ENCODE measurements at regions not wholly inside any gene's neighbourhood (a gene's known extent, or its start where the extent isn't known, plus 50 kb on each side); places are given as distances from the start of the nearest gene placed in this dataset.

DNA sequence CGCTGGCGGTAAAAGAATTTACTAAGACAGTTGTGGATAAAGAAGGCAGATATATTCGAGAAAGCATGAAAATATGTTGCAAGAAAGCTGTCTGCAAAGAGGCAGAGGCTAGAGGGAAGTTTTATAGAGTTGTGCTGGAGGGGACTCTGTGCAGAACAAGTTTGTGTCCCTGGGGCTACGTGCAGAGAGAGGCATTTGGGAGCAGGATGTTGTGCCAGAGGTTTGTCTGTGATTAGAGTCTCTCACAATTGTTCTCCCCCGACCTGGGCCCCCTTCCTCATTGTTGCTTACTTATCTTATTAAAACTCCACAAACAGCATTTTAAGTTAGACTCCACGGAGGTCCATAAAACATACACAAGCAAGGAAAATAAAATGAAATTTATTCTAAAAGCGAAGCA is 831.3 kb downstream of the NLGN4X start:
- Histone ChIP-seq H3K4me3 (no peak overlapping the region), H3K27ac (no peak overlapping the region), H3K9me3 (no peaks in the 10 kb centered on the region), H3K27me3 (replicated peaks; ENCODE audit: insufficient read depth) (no peaks in the 10 kb centered on the region), H3K36me3 (no peaks in the 10 kb centered on the region), H3K4me1 (replicated peaks) (no peaks in the 10 kb centered on the region)
- DNase-seq (ENCODE audit: low spot score) = no peak
- intact Hi-C loops (cut with DNase I) = no loop called here
- WGBS = 41% methylated on average over 7 of the region's 7 CpGs
- TF ChIP-seq POLR2A (IDR thresholded peaks at IDR 0.05) (no peak), POLR2AphosphoS5 (IDR thresholded peaks at IDR 0.05) (no peak)
- TF ChIP-seq, protein P1, sequence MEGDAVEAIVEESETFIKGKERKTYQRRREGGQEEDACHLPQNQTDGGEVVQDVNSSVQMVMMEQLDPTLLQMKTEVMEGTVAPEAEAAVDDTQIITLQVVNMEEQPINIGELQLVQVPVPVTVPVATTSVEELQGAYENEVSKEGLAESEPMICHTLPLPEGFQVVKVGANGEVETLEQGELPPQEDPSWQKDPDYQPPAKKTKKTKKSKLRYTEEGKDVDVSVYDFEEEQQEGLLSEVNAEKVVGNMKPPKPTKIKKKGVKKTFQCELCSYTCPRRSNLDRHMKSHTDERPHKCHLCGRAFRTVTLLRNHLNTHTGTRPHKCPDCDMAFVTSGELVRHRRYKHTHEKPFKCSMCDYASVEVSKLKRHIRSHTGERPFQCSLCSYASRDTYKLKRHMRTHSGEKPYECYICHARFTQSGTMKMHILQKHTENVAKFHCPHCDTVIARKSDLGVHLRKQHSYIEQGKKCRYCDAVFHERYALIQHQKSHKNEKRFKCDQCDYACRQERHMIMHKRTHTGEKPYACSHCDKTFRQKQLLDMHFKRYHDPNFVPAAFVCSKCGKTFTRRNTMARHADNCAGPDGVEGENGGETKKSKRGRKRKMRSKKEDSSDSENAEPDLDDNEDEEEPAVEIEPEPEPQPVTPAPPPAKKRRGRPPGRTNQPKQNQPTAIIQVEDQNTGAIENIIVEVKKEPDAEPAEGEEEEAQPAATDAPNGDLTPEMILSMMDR (IDR thresholded peaks at IDR 0.05) = no peak

DNA sequence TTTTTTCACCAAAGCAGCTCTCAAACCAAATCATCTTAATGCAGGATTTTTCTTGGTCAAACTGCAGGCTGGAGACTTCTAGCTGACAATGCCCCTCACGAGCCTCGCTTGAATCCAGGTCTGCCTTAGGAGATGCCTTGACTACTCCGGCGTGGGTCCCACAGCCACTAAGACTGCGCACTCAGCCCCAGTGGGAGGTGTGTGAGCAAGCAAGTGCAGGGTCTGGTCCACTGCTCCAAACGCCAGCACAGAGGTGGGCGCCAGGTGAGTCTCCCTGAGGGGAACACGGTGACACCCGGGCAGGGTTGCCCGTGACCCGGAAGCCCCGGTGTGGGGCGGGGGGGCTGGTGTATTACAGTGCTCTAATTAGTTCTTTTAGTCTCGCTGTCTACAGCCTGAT is 838.3 kb downstream of the NLGN4X start:
- no peaks in the 10 kb centered on the region for H3K9me3 ChIP-seq
- no peak overlapping the region for H3K4me3 ChIP-seq
- TF ChIP-seq, protein P1 (IDR thresholded peaks at IDR 0.05) = no peak
- TF ChIP-seq POLR2A (IDR thresholded peaks at IDR 0.05) = no peak
- no peak for TF ChIP-seq POLR2AphosphoS5 (IDR thresholded peaks at IDR 0.05)
- H3K27ac ChIP-seq = no peak overlapping the region
- H3K4me1 ChIP-seq (replicated peaks) = no peaks in the 10 kb centered on the region
- no peaks in the 10 kb centered on the region for H3K36me3 ChIP-seq
- 89% methylated on average over 10 of the region's 14 CpGs for WGBS
- DNase-seq (ENCODE audit: low spot score) = no peak
- intact Hi-C loops (cut with DNase I) = no loop called here
- no peaks in the 10 kb centered on the region for H3K27me3 ChIP-seq (replicated peaks; ENCODE audit: insufficient read depth)

DNA sequence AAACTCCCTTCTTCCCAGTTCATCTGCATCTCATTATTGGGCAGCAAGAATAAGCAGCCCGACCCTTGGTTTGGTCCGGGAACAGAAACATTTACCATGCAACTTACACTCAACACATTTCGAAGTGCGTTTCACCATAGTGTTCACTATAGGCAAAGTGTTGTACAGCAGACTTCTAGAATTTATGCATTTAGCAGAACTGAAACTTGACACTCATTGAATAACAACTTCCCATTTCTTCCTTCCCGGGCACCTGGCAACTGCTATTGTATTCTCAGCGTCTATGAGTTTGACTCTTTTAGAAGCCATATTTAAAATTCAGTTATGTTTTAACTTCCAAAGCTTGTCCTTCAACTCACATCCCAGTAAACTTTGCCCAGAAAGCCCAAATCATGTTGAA is 840.6 kb downstream of the NLGN4X start:
- TF ChIP-seq, protein P1 (IDR thresholded peaks at IDR 0.05) = no peak
- no peak for TF ChIP-seq POLR2AphosphoS5 (IDR thresholded peaks at IDR 0.05)
- TF ChIP-seq POLR2A (IDR thresholded peaks at IDR 0.05) = no peak
- no peak overlapping the region for H3K4me3 ChIP-seq

DNA sequence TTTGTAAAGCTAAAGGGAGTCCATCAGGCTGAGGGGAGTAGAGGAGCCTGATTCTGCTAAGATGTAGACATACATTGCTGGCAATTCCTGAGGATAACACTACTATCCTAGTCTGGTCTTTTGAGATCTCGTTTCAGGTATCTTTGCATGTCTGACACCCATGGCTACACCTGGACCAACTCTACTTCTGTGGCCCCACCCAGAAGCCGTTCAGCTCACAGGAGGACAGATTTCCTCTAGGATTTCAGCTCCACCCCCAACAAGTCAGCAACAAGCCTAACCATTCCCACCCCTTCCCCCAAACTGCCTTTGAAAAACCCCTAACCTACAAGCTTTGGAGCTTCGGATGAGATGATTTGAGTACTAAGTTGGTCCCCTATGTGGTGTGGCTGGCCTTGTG is 848.2 kb downstream of the NLGN4X start:
- H3K4me1 ChIP-seq (replicated peaks) = no peaks in the 10 kb centered on the region
- no peak overlapping the region for H3K27ac ChIP-seq
- no peaks in the 10 kb centered on the region for H3K36me3 ChIP-seq
- intact Hi-C loops (cut with DNase I) = no loop called here
- DNase-seq (ENCODE audit: low spot score) = no peak
- no peaks in the 10 kb centered on the region for H3K9me3 ChIP-seq
- H3K4me3 ChIP-seq = no peak overlapping the region
- no peaks in the 10 kb centered on the region for H3K27me3 ChIP-seq (replicated peaks; ENCODE audit: insufficient read depth)
- no peak for TF ChIP-seq POLR2AphosphoS5 (IDR thresholded peaks at IDR 0.05)
- TF ChIP-seq, protein P1 (IDR thresholded peaks at IDR 0.05) = no peak
- TF ChIP-seq POLR2A (IDR thresholded peaks at IDR 0.05) = no peak
- 66% methylated on average over 3 of the region's 3 CpGs for WGBS

More for the DNA sequence above, 840.6 kb downstream of the NLGN4X start:
- intact Hi-C loops (cut with DNase I) = no loop called here
- 69% methylated on average over 6 of the region's 6 CpGs for WGBS
- H3K27ac ChIP-seq = no peak overlapping the region
- H3K9me3 ChIP-seq = no peaks in the 10 kb centered on the region
- no peaks in the 10 kb centered on the region for H3K36me3 ChIP-seq
- H3K4me1 ChIP-seq (replicated peaks) = no peaks in the 10 kb centered on the region
- no peak for DNase-seq (ENCODE audit: low spot score)
- H3K27me3 ChIP-seq (replicated peaks; ENCODE audit: insufficient read depth) = no peaks in the 10 kb centered on the region

DNA sequence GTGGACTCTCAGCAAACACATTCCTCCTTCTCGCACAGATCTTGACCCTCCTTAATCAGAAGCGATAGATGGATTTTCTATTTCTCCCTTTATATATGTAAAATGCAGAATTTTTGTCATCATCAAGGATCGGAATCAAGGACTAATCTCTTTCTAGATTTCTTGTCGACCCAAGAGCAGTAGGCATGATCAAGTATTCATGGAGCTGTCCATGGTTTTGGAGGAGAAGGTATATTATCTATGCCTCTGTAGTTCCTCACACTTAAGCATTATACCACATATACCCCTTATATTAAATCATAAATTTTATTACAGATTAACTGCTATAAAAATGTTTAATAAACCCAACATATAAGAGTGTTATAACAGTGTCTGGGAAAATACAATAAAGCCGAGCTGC is 886.8 kb downstream of the NLGN4X start:
- Histone ChIP-seq H3K27me3 (replicated peaks; ENCODE audit: insufficient read depth) (no peaks in the 10 kb centered on the region), H3K9me3 (no peaks in the 10 kb centered on the region), H3K4me3 (no peak overlapping the region), H3K36me3 (no peaks in the 10 kb centered on the region), H3K4me1 (replicated peaks) (no peaks in the 10 kb centered on the region), H3K27ac (no peak overlapping the region)
- TF ChIP-seq POLR2AphosphoS5 (IDR thresholded peaks at IDR 0.05) = no peak
- TF ChIP-seq POLR2A (IDR thresholded peaks at IDR 0.05) = no peak
- TF ChIP-seq, protein P1 (IDR thresholded peaks at IDR 0.05) = no peak
- DNase-seq (ENCODE audit: low spot score) = no peak
- intact Hi-C loops (cut with DNase I) = no loop called here
- 81% methylated on average over 5 of the region's 5 CpGs for WGBS
